CD4-positive, alpha-beta T cell treated with Interleukin-15 for 1 hour (primary cell): ENCODE measurements at regions not wholly inside any gene's neighbourhood (a gene's known extent, or its start where the extent isn't known, plus 50 kb on each side); places are given as distances from the start of the nearest gene placed in this dataset.

Experiments used
- DNase-seq: peaks from one replicate; pipeline ENCODE4 v3.0.0-alpha.2; 2020

DNA sequence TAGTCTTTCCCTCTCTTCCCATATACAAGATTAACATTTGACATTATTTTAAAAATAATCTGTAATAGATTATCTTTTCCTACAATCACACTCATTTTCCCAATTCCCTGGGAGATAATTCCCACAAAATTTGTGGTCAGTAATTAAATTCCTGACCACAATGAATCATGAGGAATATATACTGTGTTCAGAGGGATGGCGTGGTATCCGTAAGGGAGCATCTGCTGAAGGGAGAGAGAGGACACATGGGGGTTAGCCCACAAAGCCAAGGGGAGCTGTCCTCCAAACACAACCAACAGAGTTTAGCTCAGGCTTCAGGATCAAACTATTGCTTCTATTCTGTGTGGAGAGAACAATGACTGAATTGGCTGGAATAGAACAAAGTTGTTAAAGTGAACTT, 57.1 kb upstream of the PPP2R5A start:
- DNase-seq: no peak

DNA sequence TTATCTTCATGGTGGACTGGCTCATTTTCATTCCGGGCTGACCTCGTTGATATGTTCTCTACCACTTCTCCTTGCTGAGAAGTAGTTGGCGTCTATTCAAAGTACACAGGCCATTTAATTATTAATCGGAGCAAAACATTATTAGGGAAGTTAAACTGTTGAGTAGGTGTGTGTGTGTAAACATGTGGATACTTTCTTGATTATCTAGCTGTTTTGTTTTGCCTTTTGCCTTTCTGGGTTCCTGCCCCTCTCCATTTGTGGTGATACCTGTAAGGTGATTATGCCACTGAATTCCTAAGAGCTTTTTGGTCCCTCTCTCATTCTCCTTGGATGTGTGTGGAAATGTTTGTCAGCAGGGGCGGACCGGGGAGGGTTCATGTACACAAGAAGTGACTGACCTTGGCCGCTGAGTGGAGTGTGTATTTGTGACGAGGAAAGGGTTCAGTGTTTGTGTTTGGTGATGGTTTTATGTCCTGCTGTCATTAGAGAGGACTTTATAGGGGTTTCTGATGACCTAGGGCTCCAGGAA, 56.6 kb upstream of the PPP2R5A start:
- DNase-seq: no peak

DNA sequence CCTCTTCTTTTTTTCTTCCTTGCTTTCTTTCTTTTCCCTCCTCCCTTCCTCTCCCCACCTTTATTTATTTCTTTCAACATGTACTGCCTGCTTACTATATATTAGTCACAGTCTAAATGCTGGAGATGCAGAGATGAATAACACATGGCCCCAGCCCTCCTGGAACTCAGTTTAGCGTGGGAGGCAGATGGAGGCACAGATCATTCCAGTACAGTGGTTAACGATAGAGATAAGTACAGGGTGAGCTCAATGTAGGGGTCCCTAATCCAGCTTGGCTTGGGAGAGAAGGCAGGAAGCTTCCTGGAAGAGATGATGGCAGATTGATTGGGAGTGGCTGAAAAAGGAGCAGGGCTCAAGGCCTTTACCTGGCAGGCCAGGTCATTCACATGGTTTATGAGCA, 55.6 kb upstream of the PPP2R5A start:
- no peak for DNase-seq

DNA sequence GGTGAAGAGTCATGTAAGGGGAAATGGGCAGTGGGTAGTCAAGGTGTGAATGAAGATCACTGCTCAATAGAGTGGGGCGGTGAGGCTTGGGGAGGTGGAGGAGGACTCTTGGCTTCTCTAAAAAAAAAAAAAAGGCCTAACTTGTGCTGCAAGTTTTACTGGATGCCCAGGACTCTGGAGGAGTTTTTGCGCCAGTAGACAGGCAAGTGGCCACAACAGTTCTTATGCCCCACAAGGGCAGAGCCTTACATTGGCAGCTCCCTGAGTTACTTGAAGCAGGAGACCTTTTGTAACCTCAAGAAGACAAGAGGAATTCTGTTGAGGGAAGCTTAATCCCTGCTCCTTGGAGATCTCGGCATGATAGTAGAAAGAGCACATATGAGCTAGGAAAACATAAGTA, 54.9 kb upstream of the PPP2R5A start:
- no peak for DNase-seq

DNA sequence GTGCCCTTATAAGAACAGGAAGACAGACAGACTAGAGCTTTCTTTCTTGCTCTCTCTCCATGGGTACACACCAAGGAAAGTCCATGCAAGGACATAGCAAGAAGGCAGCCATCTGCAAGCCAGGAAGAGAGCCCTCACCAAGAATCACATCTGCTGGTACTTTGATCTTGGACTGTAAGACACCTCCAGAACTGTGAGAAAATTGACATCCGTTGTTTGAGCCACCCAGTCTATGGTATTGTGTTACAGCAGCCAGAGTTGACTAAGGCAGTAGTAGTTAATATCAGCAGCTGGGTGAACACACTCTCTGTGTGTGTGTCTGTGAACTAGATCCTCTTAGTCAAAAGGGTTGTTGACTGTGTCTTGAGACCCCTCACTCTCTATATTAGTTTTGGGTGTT, 53.8 kb upstream of the PPP2R5A start:
- DNase-seq: no peak

DNA sequence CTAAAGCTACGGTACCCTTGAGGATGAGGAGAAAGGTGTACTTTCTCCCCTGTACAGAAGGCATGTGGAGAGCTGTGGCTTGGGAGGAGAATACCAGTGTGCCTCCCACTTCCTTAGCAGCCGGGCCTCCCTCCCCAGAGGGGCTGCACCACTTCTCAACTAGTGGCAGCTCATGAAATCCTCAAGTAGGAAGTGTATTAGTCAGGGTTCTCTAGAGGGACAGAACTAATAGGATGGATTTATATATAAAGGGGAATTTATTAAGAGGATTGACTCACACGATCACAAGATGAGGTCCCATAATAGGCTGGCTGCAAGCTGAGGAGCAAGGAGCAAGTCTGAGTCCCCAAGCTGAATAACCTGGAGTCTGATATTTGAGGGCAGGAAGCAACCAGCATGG, 53.1 kb upstream of the PPP2R5A start:
- DNase-seq: no peak

DNA sequence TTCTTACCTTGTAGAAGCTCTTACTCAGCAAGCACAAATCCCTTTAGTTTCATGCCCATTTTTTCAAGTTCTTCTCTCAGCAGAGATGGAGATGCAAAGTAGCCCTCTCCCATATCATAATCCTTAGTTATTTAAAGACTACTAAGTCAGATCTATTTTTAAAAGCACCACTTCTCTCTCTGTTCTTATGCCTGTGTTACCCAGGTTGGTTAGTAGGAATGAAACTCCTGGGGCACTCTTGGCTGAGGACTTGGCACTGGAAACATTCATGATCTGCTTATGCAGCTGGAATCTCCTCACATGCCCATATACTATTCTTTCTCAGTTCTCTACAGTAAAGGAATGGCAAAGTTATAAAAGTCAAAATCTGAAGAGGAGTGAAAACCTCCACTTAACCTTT, 51.9 kb upstream of the PPP2R5A start:
- DNase-seq: no peak

DNA sequence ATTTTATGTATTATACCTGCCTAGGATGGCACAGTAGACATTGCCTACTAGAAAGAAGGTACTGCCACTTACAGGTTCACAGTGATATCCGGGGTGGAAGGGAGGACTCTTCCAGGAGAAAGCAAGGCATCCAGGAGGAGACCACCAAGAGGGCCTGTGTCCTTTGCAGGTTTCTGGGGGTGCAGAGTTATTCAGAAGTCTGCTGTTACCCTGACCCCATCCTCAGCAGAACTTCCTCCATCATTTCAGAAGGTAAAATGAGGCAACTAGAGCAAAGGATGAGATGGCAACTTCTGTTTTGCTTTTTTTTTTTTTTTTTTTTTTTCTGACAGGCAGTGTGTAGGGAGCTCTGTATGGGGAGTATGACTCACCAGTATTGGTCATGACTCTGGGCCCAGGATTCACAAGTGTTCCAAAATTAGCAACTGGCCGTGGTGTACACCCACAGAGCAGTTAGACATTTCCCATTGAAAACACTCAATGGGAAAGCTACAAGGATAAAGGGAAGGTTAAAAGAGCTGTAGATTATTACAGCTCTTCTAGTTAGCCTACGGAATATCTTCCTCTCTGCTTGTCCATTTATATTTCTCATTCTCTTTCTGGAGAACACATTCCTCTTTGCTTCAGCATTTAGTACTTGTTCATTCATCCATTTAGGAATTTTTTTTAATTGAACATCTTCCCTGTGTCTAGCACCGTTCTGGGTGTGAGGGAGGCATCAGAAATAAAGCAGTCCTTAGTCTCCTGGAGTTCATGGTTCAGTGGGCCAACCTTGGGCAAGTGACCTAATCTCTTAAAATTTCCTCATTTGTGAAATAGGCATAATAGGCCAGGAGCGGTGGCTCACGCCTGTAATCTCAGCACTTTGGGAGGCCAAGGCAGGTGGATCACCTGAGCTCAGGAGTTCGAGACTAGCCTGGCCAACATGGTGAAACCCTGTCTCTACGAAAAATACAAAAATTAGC, 50.5 kb upstream of the PPP2R5A start:
- peak; percentile 50 for DNase-seq
